HEK293 (cell line): ENCODE measurements at regions not wholly inside any gene's neighbourhood (a gene's known extent, or its start where the extent isn't known, plus 50 kb on each side); places are given as distances from the start of the nearest gene placed in this dataset.

ENCODE experiments used
- CTCF ChIA-PET: fragments of 350-600 bp; formaldehyde crosslinking; extraction: SDS; loops from one replicate; lab custom pipeline; 2021; ENCODE audit warnings: antibody characterized with exemption; lab: Yijun Ruan, JAX
- POLR2A ChIA-PET: fragments of 300-600 bp; formaldehyde crosslinking; extraction: SDS; loops from one replicate; lab custom pipeline; 2020; ENCODE audit warnings: antibody characterized with exemption, inconsistent platforms; lab: Yijun Ruan, JAX
- H3K27ac ChIP-seq: fragments of 200-500 bp; sonication (Bioruptor generic); 2 replicates; pipeline ENCODE4 v1.5.1; 2014; ENCODE audit warnings: low read depth, low read length, control low read depth, inconsistent platforms; ENCODE audit errors: extremely low read depth
- H3K36me3 ChIP-seq, 2 experiments: fragments of 200-500 bp in 1 of 2; sonication (Bioruptor generic) in 1 of 2; 1 replicate in 1 of 2; 2 replicates in 1 of 2; pipeline ENCODE4 v1.5.1; 2014 to 2017; ENCODE audit warnings: inconsistent platforms in 2 of 2, low read length in 2 of 2; ENCODE audit not compliant: control insufficient read depth in 2 of 2, insufficient read depth in 1 of 2
- H3K4me1 ChIP-seq: fragments of 200-500 bp; sonication (Bioruptor generic); 2 replicates; pipeline ENCODE4 v1.5.1; 2014; ENCODE audit warnings: mild to moderate bottlenecking, low read length, inconsistent platforms; ENCODE audit not compliant: control insufficient read depth, insufficient read depth
- H3K4me3 ChIP-seq: 2 replicates; pipeline ENCODE4 v1.5.1; 2011; ENCODE audit warnings: low read depth, mild to moderate bottlenecking, control low read depth, low read length, moderate library complexity
- H3K9me3 ChIP-seq: fragments of 200-500 bp; sonication (Bioruptor generic); 2 replicates; pipeline ENCODE4 v1.5.1; 2014; ENCODE audit warnings: low read depth, low read length, inconsistent platforms; ENCODE audit not compliant: control insufficient read depth, insufficient read depth
- AEBP2 ChIP-seq: fragments of 450-650 bp; formaldehyde crosslinking; IDR thresholded peaks from 2 replicates; pipeline ENCODE4 v1.5.1; 2016; ENCODE audit warnings: missing biosample characterization, missing genetic modification characterization, borderline replicate concordance
- GFI1B ChIP-seq: fragments of 450-650 bp; formaldehyde crosslinking; IDR thresholded peaks from 2 replicates; pipeline ENCODE4 v1.5.1; 2016; ENCODE audit warnings: missing biosample characterization, missing genetic modification characterization
- HOXC10 ChIP-seq: sonication (generic); formaldehyde crosslinking; IDR thresholded peaks from 2 replicates; pipeline ENCODE4 v1.8.1; 2023; ENCODE audit warnings: mild to moderate bottlenecking, missing genetic modification reagents
- OVOL3 ChIP-seq: fragments of 450-650 bp; formaldehyde crosslinking; IDR thresholded peaks from 2 replicates; pipeline ENCODE4 v1.5.1; 2016; ENCODE audit warnings: missing biosample characterization, missing genetic modification characterization
- TRIM28 ChIP-seq: IDR thresholded peaks from 2 replicates; pipeline ENCODE4 v1.6.1; 2011; ENCODE audit warnings: low read length, control low read depth, borderline replicate concordance
- ZIC2 ChIP-seq: fragments of 450-650 bp; formaldehyde crosslinking; IDR thresholded peaks from 2 replicates; pipeline ENCODE4 v1.5.1; 2016; ENCODE audit warnings: missing biosample characterization, missing genetic modification characterization
- ZNF133 ChIP-seq: fragments of 450-650 bp; formaldehyde crosslinking; IDR thresholded peaks from 2 replicates; pipeline ENCODE4 v1.5.1; 2016; ENCODE audit warnings: missing biosample characterization, missing genetic modification characterization
- ZNF175 ChIP-seq: fragments of 450-650 bp; formaldehyde crosslinking; IDR thresholded peaks from 2 replicates; pipeline ENCODE4 v1.5.1; 2016; ENCODE audit warnings: missing biosample characterization, missing genetic modification characterization
- ZNF24 ChIP-seq: fragments of 450-650 bp; formaldehyde crosslinking; IDR thresholded peaks from 2 replicates; pipeline ENCODE4 v1.5.1; 2016; ENCODE audit warnings: missing biosample characterization, missing genetic modification characterization
- ZNF280D ChIP-seq: fragments of 450-650 bp; formaldehyde crosslinking; IDR thresholded peaks from 2 replicates; pipeline ENCODE4 v1.5.1; 2016; ENCODE audit warnings: missing biosample characterization, missing genetic modification characterization
- ZNF324 ChIP-seq: fragments of 450-650 bp; formaldehyde crosslinking; IDR thresholded peaks from 2 replicates; pipeline ENCODE4 v1.5.1; 2016; ENCODE audit warnings: missing biosample characterization, missing genetic modification characterization
- ZNF366 ChIP-seq: fragments of 450-650 bp; formaldehyde crosslinking; conservative IDR thresholded peaks from 2 replicates; pipeline ENCODE4 v1.5.1; 2016; ENCODE audit warnings: missing biosample characterization, missing genetic modification characterization
- ZNF426 ChIP-seq: fragments of 450-650 bp; formaldehyde crosslinking; IDR thresholded peaks from 2 replicates; pipeline ENCODE4 v1.5.1; 2017; ENCODE audit warnings: missing biosample characterization, missing genetic modification characterization, mild to moderate bottlenecking, inconsistent platforms, moderate library complexity
- ZNF510 ChIP-seq: fragments of 450-650 bp; formaldehyde crosslinking; IDR thresholded peaks from 2 replicates; pipeline ENCODE4 v1.5.1; 2018; ENCODE audit warnings: mild to moderate bottlenecking, missing genetic modification characterization, missing biosample characterization; ENCODE audit not compliant: insufficient replicate concordance
- ZNF621 ChIP-seq: fragments of 450-650 bp; formaldehyde crosslinking; IDR thresholded peaks from 2 replicates; pipeline ENCODE4 v1.5.1; 2017; ENCODE audit warnings: missing biosample characterization, missing genetic modification characterization
- ZNF645 ChIP-seq: fragments of 450-650 bp; formaldehyde crosslinking; IDR thresholded peaks from 2 replicates; pipeline ENCODE4; 2016; ENCODE audit warnings: missing biosample characterization, missing genetic modification characterization
- ZNF654 ChIP-seq: fragments of 450-650 bp; formaldehyde crosslinking; IDR thresholded peaks from 2 replicates; pipeline ENCODE4 v1.5.1; 2016; ENCODE audit warnings: low read depth, missing biosample characterization, missing genetic modification characterization
- ZNF660 ChIP-seq: fragments of 450-650 bp; IDR thresholded peaks from 2 replicates; pipeline ENCODE4 v1.5.1; 2018; ENCODE audit warnings: missing biosample characterization, mild to moderate bottlenecking, missing genetic modification characterization
- ZNF677 ChIP-seq: fragments of 450-650 bp; IDR thresholded peaks from 2 replicates; pipeline ENCODE4 v1.5.0; 2018; ENCODE audit warnings: missing biosample characterization, mild to moderate bottlenecking, missing genetic modification characterization, moderate library complexity

- Histone ChIP-seq H3K4me1 (no peaks in the 10 kb centered on the region), H3K27ac (no peak overlapping the region), H3K9me3 (no peaks in the 10 kb centered on the region)
- TF ChIP-seq ZNF621 (tag by site-specific recombination) (no peak), ZNF280D (tag by site-specific recombination) (no peak), ZIC2 (tag by site-specific recombination) (no peak), ZNF645 (tag by site-specific recombination) (no peak), ZNF510 (tag by site-specific recombination) (no peak), TRIM28 (no peak), ZNF660 (tag by site-specific recombination) (no peak), AEBP2 (tag by site-specific recombination) (no peak), GFI1B (tag by site-specific recombination) (no peak), HOXC10 (CRISPR knock-in tag) (no peak), OVOL3 (tag by site-specific recombination) (no peak), ZNF677 (tag by site-specific recombination) (no peak), ZNF366 (no peak), ZNF324 (tag by site-specific recombination) (no peak)
- TF ChIP-seq, all 188 proteins: peak for 0
- no peaks in the 10 kb centered on the region for H3K36me3 ChIP-seq
- H3K4me3 ChIP-seq = no peak overlapping the region
- CTCF ChIA-PET = interaction anchor here (1.5 kb wide), 1 partner anchor 10 kb away, joined by 6 read pairs; no protein-coding TSS in a partner anchor
- POLR2A ChIA-PET = no interaction called here
Observed at GRCh38 chr14:86971292-86971691, 1021.7 kb downstream of the GALC start.

GRCh38 chr14:86961106-86961716 is 1031.8 kb downstream of the GALC start:
- Histone ChIP-seq H3K36me3 (no peaks in the 10 kb centered on the region), H3K4me1 (no peaks in the 10 kb centered on the region), H3K27ac (no peak overlapping the region), H3K4me3 (no peak overlapping the region), H3K9me3 (no peaks in the 10 kb centered on the region)
- ChIA-PET CTCF (interaction anchor here (1.0 to 2.2 kb wide), 5 partner anchors 10 to 655 kb away, joined by 3 to 8 read pairs (median 5); no protein-coding TSS in a partner anchor), POLR2A (no interaction called here)
- TF ChIP-seq ZNF24 (tag by site-specific recombination) (no peak), ZNF510 (tag by site-specific recombination) (no peak), ZNF175 (tag by site-specific recombination) (no peak), ZNF426 (no peak), ZNF654 (tag by site-specific recombination) (peak; percentile 17; the same call in 1 of the 2 replicates), ZNF133 (tag by site-specific recombination) (no peak)
